Activated T-cell treated with anti-CD3 and anti-CD28 coated beads for 48 hours (primary cell): ENCODE measurements at regions not wholly inside any gene's neighbourhood (a gene's known extent, or its start where the extent isn't known, plus 50 kb on each side); places are given as distances from the start of the nearest gene placed in this dataset.

Experiments
- DNase-seq: peaks from one replicate; pipeline ENCODE4 v3.0.0-alpha.2; 2020; ENCODE audit warnings: low read depth

DNA sequence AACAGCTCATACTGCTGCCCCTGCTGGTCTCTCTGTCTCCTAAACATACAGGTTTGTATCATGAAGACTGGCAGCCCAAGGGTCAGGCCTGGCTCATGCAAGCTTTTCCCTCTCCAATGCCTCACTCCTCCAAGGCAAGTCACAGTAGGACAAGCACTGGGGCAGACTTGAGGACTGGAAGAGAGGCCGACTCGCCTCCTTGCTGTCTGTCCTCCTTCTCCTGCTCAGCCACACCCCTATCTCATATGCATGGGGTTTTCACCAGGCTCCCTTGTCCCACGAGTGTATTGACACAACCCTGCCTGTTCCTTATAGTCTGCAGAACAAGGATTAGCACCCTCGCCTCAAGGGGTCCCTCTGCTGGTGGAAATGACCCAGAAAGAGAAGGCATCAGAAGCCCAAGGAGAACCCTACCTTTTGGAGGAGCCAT lies 223.7 kb downstream of the SOX11 start:
- DNase-seq = peak; percentile 0

DNA sequence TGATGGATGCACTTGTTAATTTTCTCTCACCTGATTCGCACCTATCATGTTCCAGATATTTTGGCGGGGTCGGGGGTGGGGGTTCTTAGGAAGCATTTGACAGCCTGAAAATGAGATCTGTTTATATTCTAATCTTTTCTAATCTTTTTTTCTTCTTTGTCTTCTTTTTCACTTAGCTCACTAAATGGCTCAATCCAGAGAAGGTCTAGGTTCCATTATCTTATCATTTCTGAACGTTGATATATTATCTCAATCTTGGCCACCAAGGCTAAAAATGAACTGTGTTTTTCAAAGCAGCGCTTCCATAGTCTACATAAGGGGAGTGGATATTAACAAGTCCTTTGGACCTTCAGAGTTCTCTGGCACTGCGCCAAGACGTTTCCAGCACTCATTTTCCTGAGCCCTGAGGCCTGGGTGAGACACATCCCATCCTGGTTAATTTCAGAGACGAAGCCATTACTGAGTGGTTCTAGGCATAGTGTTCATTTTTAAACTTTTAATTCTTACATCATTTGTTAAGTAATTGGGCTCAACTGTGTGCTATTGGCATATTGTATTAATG lies 229.0 kb downstream of the SOX11 start:
- no peak for DNase-seq

DNA sequence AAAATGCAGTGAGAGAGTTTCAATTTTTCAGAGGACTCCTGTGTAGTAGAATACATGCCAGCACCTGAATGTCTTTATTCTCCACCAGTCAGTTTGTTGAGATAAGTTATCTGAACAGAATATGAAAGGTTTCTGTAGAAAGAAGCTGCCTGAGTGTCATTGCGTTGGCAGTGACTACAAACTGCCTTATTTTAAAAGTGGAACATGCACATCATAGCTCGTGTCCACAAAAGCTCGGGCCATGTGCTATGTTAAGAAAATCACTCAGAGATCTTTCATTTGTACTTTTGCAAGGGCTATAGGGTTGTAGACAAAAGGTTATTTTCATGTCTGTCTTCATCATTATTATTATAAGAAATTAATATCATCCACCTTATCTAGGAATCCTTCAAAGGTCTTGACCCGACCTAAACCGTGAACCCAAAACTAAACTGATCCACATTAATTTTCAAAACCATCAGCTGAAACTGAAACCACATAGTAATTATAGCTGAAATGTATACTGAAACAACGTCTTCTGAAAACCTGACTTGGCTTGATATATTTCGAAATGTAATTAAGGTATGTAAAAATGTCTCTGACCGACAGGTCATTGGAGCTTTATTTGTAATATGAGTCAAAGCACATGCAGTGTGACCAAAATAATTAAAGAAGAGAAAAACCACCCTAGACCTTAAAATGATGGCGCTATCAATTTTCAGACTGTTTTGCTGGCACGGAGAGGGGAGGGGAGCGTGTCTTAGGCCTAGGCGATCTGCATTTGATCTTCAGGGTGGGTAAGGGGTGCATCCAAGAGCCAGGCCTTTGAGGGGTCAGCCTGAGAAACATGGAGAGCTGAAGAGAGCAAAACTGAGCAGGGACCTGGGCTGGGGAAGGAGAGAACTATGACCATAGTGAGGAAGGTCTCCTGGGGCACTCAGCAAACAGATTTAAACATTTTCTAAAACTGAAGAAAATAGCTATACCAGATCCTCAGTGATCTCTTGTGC lies 232.1 kb downstream of the SOX11 start:
- no peak for DNase-seq

DNA sequence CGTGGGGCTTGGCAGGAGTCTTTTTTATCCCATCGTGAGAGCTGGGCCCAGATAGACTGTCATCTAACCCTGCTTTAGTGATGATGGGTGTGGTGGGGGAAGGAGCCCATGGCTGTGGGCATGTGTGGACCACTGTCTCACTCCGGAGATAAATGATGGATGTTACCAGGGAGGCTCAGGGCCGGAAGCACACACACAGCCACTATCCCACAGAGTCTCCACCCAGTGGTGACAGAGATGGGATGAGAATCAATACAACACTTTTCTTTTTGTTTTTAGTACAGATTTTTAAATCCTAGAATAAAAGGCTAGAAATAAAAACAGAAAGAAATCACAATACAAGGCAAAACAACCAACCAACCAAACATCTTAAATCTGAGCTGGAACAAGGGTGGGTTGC lies 233.4 kb downstream of the SOX11 start:
- DNase-seq = no peak

DNA sequence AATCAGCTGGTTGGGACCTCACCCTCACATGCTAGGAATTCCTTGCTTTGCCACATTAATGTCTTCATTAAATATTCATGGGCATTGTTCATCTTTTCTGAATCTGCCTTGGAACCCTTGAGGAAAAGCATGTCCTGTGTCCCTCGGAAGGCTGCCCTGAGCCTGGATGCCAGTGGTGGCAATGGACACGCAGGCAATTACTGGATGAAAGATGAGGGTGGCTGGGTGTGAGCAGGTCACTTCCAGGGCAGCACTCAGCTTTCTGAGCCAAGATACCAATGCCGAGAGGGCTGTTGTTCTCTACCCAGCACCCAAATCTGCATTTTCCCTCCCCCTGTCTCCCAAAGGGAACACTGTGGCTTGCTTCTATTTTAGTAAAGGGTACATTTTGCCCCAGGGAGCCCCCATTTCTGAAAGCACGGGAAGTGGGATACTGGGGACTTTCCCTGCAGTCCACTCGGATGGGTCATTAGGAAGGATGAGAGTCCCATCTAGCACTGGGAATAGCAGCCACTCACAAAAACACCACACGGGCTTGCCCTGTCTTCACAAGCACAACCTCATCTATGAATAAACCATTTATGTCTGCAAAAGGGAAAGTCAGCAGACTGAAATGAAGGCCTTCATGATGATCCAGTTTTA lies 234.8 kb downstream of the SOX11 start:
- no peak for DNase-seq

DNA sequence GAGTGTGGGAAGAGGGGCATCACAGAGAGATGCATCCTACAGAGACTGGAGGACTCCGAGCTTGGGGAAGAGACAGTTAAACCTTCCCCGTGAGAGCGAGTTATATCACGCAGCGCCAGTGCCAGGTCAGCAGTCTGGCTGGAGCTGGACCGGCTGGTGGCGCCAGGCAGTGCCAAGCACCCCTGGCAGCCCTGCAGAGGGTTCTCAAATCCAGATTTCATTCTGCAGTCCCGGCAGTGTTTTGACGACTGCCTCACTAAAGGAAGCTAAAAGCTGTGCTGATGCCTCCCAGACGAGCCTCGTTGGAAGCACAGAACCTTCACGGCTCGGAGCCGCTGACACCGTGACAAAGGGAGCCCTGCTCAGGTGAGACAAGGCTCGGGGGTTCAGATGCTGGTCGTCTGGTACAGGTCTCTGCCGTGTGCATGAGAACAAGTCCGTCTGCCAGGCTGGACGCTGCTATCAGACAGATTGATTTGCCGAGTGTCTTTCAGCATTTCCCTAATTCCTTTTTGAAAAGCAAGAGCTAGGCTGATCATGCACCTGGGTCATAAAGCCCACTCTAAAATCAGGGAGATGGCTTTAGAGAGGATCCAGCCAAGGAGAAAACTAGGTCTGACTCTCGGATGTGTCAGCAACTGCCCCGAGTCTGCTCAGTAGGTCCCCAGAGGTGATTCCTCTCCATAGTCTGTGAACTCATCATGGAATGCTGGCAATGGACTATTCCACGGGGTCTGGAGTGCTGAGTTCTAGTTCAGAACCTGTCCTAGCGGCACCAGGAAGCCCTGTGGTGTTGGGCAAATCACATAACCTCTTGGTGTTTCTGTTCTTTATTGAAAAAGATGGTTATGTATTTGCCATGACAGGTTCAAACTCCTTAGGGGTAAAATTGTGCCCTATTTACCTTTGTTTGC lies 240.6 kb downstream of the SOX11 start:
- DNase-seq = no peak

DNA sequence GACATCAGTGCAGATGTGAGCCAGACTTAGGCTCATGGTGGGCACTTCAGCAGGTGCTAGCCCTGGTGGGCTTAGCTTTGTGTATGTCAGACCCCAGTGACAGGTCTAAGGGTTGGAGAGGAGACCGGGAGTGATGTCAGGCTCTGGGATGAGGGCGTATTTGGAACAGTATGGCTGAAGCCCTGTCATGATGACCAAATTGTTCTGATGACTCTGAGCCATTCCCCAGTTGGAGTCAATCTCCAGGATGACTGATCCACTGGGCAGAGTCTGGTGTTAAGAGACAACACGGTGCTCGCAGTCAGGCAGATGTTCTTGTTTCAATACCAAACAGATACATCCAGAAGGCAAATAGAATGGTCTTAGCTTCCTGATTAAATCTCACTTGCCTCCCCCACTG lies 241.5 kb downstream of the SOX11 start:
- DNase-seq = no peak

DNA sequence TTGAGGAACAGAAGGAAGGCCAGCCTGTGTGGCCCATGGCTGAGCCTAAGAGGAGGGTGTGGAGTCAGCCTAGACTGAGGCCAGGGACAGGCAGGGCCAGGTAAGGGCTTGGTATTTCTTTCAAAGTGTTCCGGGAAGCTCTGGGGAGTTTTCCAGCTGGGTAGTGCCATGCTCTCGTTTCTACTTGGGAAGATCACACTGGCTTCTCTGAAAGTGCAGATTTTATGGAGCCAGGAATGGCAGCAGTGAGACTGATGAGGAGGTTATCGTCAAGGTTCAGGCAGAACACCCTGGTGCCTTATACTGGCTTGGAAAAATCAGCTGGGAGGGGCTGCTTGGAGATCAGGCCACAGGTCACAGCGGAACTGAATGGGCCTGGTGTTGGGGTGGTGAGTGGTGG lies 245.1 kb downstream of the SOX11 start:
- no peak for DNase-seq

DNA sequence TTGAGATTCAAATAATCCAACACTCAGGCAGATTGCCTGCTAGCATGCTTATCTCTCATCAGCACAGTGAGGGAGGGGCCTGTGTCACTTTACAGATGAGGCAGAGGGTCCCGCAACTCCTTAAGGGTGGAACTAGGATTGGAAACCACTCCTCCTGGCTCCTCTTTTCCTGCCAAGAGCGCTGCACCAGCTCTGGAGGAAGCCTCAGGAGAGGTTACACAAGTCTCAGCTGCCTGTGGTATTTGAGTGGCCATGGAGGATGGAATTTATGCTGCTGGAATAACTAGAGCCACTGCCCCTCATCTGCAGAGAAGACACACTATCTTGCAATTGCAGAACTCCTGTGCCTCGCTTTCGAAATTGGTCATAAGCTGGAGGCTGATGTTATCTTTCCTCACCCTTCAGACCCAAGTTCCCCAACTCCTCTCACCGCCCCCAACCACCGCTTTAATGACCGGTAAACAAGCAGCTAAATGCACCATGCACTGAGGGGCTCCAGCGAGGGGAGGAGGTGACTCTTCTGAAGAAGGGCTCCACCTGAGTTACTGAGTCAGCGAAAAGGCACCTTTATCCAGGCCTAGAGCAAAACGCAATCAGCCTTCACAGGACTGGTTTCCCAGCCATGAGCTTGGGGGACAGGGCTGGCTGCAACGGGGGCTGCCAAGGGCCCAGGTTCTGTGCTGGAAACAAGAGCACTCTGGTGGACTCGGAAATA lies 245.8 kb downstream of the SOX11 start:
- DNase-seq = no peak

DNA sequence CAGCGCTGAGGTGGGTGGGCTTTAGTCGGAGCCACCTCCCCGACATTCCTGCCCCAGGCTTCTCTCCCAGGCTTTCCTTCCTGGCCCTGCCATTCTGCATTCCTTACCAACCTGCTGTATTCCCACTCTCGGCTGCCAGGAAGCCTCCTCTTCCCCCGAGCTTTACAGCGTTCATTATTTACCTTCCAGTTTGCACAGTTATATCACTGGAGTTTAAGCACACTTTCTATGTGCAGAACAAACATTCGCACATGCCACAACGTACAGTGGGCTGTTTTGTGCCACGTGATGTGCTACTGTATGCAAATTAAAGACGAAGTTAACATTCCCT lies 246.3 kb downstream of the SOX11 start:
- DNase-seq = no peak

DNA sequence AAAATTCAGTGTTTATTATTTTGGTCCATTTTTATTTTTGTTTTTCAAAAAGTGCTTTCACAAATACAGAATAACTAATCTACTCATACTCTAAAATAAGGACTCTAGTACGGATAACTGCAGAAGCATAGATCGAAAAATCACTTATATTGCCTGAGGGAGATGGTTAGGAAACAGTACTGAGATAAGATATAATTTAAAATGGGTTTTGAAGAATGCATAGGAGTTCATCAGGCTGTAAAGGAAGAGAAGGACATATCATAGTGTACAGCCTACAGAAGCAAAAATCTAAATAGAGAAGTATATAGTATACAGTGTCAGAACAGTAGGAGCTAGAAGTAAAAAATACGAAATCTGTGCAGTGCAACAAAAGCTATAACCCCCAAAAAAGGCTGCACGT lies 247.4 kb downstream of the SOX11 start:
- DNase-seq = no peak

DNA sequence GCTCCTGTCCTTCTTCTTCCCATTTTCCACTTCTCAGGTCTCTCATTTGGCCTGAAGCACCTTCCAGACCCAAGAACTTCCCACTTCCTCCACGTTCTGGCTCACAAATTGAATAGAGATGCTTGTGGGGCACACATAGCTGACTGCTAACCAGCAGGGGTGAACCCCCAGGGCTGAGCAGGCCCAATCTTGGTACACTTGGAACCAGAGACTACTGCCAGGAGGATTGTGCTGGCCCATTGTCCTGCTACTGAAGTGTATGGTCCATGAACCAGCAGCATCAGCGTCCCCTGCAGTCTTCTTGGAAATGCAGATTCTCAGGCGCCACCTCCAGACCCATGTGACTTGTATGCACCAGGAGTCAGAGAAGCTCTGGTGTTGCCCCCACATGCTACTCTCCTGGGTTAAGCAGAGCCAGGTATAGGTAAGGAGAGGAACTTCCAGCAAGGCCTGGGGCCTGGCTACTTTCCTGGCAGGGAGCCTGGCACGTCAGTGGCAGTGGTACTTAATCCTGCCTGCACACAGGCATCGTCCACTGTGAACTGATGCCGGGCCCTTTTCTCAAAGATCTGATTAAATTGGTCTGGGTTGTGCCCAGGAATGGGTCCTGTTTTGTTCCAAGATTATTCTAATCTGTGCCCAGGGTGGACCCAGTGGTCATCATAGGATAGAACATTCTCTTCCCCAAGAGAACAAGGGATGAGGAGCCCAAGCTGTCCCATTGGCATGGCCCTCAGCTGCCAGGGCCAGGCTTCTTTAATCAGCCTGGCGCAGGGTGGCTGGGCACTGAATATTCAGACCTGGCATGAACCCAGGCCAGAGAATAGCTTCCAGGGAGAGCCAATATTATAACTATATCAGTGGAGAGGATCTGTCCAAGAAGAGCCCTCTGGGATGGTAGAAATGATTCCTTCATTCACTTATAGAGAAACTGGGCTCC lies 248.7 kb downstream of the SOX11 start:
- DNase-seq = no peak

DNA sequence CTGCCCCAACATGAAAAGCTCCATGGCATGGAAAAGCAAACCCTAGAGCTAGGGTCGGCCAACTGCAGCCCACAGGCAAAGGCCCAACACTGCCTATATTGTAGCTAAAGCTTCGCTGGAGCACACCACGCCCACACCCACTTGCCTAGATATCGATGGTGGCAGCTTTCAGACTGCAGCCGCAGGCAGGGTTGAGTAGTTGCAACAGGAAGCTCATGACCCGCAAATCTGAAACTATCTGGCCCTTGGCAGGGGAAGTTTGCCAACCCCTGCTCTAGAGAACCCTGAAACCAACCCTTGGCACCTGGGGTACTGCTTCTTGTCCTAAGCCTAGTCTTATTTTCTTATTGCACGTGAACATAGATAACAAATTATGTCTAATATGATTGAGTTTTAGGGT lies 250.0 kb downstream of the SOX11 start:
- DNase-seq = no peak

DNA sequence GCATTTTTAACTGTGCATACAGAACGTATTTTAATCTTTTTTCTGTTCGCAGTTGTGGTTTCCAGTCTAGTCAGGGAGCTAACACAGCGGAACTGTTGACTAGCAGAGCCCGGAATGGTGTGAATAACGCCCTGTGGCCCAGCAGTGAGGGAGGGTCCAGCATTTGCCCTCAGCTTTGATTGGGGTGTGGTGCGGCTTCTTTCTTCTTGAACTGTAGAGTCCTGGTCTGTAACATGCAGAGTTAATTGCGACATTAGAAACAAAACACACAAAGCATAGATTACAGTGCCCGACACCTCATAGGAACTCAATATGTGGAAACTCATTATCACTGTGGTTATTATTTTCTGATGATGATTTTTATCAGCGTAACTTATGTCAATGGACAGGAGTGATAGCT lies 253.6 kb downstream of the SOX11 start:
- DNase-seq = no peak

DNA sequence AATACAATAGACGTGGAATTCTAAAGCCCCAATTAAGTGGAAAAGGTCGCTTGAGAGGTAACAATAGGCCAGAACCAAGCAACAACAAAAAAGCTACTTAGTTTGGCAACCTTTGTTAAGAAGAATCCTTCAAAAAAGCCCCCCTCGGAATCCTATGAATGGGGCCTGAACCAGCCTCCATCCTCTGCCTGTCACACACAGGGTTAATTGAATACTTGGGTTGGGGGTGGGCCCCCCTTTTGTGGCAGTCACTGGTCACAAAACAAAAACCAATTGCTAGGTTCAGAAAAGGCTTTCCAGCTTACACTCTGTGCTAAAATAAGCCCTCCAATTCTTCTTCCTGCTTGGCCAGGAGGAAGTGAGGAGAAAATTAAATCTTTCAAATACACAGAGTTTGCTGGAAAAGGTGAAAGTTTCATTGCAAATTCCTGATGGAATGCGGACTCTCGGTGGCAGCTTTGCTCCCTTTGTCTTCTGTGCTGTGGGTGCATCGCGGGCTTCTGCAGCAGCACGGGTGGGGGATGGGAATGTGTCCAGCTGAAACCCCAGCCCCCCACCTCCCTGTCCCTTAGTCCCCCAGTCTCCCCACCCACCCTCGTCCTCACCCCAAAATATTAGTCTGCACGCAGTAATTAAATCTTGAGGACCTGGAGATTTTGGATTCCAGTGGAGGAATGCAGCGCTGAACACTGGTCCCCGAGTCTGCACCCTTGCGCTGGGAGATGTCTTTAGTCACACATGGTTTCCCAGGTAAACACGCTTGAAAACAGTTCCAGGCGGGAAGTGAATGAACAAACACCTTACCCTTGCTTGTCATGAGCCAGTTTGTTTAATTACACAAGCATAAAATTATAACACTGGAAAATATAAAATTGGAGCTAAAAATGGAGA lies 254.3 kb downstream of the SOX11 start:
- no peak for DNase-seq

DNA sequence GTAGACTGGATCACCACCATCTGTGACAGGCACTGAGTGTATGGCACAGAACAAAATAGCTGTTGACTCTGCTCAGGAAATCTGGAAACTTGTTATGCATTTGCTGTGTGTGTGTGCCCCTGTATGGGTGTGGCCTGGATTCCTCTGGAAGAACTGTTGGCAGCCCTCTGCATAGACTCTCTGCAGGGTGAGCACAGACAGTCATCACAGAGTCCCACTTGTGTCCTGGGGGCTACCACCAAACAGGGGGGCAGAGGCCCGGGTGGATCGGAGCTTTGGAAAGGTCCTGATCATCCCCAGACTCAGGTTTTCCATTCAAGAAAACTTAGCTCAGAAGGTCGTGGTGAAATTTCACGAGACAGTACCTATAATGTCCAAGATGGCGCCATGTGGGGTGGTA lies 258.6 kb downstream of the SOX11 start:
- no peak for DNase-seq

DNA sequence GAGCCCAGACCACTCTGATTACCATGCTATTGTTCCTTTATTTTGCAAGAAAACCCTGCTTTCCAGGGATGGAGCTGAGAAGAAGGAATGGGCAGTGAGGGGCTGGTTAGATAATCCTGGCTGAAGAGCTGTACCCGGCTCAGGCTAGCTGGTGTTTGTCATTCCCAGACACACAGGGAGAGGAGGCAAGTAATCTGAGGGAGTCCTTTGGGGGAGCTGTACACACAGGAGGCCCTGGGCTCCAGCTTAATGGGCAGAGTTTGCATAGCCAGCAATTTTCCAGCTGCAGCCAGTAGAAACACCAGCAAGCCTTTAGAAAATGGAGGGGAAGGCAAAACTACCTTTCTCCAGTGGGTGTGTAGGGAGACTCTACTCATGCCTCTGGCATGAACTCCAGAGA lies 259.3 kb downstream of the SOX11 start:
- DNase-seq = no peak

DNA sequence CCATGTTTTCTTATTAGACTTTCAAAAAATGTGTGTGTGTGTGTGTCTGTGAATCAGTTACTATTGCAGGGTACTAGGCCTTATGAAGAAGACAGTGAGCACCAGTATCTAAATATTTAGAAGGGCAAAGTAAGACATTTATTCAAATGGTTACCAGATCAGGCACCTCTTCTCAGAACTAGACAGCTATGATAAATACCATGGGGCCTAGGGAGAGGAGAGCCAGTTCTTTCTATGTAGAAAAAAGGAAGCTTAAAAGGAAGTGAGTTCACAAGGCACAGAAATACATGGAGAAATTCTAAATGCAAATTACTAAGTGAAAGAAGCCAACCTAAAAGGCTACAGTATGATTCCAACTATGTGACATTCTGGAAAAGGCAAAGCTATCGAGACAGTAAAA lies 261.3 kb downstream of the SOX11 start:
- no peak for DNase-seq

DNA sequence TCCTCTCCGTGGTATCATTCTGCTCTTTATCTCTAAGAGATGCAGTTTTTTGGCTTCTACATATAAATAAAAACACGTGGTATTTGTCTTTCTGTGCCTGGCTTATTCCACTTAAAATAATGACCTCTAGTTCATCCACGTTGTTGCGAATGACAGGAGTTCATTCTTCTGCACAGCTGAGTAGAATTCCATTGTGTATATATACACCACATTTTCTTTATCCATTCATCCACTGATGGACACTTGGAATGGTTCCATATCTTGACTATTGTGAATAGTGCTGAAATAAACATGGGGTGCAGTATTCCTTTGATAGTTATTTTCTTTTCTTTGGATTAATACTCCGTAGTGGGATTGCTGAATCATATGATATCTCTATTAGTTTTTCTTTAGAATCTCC lies 262.3 kb downstream of the SOX11 start:
- no peak for DNase-seq
